Stimulated activated naive CD4-positive, alpha-beta T cell (primary cell): ENCODE measurements at regions not wholly inside any gene's neighbourhood (a gene's known extent, or its start where the extent isn't known, plus 50 kb on each side); places are given as distances from the start of the nearest gene placed in this dataset.
"Not testable (repeated sequence)": the region's sequence is repeated elsewhere in the genome, so short reads cannot be mapped to it uniquely, and the experiment has no call there.

Experiments
- DNase-seq, 6 experiments: peaks; one replicate each; lab custom pipeline; 2025; lab: John Stamatoyannopoulos, UW

DNA sequence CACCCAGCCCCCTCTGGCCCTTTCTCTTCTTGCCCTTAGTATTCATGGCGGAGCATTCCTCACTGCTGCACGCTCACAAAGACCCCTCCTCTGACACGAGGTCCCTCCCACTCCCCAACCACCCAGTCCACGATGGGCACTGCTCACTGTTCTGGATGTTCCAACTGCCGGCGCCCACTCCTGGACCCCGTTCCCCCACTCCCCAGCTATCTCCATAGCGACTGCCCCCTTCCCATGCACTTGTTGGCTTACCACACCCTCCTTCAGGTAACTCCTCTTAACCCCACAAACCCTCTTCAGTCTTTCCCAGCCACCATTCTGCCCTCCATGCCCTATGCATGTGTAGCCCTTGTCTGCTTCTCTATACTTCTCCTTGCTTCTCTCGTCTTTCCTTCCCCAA is 961.5 kb upstream of the DEFB115 start:
- not testable (repeated sequence) for DNase-seq

DNA sequence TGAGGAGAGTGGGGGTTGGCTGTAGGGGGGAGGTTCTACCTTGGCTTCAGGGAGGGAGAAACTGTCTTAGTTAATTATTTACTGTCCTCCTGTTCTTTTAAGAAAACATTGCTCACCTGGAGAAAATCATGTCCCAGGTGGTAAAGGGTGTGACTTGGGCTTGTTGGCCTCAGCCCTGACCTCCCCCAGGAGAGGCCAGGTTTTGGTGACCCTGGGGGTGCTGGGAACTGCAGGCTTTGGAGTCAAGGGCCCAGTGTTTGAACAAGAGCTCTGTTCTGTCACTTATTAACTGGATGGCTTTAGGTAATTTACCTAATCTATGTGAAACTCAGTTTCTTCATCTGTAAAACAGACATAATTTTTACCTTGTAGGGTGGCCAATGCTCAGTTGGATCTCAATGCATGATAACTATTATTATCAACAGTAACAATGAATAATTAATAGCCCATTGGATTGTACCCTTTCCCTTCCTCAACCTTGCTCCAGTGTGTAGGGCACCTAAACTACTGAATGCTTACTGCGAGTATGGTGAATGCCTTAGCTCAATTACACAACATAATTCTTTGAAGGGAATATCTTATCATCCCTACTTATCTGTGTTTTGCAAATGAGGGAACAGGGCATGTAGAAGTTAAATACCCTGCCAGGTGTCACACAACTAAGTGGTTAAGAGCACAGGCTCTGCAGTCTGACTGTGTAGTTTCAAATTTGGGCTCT is 959.4 kb upstream of the DEFB115 start:
- not testable (repeated sequence) for DNase-seq

DNA sequence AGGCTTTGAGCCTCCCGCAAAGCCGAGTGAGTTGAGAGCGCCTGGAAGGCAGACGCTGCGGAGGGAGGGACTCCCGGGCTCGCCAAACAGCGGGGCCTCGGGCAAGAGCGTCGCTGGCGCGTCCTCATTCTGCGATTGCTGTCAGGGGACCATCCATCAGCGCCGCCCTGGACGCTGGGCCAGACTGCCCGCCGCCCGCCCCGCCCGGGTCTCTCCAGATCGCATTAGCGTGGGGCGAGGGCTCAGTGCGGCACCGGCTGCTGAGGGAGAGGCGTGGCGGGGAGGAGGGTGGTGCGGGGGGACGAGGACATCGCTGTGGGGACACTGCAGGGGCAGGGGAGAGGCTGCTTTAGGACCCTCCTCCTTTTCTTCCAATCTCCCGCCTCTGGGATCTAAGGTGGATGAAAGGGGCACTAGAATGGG is 957.2 kb upstream of the DEFB115 start:
- not testable (repeated sequence) for DNase-seq

DNA sequence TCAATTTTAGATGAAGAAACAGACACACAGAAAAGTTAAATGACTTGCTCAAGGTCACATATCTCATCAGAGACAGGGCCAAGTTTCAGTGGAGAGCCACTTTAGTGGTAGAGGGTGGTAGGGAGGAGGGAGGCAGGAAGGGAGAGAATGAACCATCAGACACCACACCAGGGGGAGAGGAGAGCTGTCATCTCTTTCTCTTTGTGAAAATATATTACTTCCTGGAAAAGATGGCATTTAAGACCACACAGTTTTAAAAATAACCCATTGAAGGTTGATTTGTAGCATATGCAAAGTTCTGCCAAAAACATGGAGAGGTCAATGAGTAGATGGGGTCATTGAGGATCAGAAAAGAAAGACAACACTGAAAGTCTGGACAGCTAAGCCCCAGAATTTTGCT is 954.7 kb upstream of the DEFB115 start:
- not testable (repeated sequence) for DNase-seq

DNA sequence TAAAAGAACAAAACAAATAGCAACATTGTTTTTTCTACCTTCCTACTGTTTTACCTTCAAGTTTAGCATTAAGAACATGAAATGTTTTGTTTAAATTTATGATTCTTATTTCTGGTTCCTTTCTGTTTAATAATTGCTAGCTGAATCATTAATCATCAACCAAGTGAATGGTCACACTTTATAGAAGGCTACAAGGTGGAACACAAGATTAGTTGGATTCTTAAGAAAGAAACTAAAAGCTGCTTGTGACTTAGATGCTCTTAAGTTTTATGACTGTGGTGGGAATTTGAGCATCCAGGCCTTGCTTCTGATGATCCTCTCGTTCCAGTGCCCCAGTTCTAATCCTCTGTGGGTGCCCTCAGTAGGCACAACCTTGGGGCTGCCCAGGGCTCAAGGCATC is 947.5 kb upstream of the DEFB115 start:
- not testable (repeated sequence) for DNase-seq

DNA sequence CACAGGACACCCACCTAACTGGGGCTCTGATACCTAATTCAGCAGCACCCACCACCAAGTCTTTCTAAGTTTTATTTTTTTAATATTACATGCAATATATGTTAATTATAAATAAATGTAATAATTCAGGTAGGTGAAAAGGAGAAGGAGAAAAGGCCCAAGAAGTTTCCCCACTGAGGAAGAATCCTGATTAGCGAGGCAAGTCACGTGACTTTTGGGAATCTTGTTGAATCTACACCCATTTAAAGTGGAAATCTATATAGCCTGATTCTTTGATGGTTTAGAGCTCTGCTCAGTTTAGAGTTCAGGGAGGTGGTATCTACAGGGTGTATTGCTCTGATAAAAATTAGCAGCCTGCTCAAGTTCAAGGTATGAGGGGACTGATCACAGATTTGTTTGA is 947.1 kb upstream of the DEFB115 start:
- not testable (repeated sequence) for DNase-seq

DNA sequence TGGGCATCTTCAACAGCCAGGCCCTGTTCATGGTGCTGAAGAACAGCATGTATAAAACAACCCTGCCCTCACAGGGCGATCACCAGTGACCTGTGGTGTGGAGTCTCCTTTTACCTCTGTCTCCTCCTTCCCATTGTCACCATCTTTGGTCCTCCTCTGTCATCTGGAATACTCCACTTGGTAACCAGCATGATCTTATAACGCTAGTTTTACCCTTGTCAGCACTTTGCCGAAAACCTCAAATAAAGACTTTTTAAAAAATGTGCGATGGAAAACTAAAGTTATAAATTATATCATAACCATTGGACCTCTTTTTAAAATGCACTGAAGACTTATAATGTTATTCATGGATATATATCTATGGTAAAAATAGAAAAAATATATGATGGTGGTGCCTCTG is 945.2 kb upstream of the DEFB115 start:
- not testable (repeated sequence) for DNase-seq

DNA sequence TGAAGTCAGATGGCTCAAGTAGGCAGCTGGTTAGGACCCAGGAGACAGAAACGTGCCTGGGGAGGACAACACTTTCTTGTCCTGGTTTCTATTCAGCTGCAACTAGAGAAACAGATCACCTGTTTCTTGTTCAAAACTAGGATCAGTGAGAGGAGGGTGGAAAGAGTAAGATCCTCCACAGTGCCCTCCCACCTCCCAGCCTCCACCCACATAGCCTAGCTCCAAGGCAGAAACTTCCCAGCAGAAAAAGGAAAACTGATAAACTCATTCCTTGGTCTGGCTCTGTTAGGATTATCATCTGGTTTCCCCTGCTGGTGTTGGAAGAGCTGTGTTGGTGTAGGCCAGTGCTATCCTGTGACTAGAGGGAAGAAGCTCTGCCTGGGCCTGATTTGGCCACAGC is 943.8 kb upstream of the DEFB115 start:
- not testable (repeated sequence) for DNase-seq

DNA sequence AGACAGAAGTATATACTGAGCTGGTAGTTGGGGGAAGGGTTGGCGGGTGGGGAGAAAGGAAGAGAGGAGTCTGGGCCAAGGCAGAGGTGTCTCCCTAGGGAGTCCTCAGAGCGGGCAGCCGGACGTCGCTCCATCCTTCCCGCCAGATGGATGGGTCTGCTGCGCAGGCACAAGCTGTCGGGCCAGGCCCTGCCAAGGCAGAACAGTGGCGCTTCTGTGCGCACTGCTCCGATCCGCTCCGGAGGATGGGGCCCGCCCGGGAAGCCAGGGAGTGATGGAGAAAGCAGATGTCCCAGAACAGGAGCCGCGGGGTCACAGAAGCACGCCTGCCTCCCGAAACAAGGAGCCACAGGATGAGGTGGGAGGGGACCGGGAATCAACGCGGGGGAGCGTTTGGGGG is 941.4 kb upstream of the DEFB115 start:
- not testable (repeated sequence) for DNase-seq

DNA sequence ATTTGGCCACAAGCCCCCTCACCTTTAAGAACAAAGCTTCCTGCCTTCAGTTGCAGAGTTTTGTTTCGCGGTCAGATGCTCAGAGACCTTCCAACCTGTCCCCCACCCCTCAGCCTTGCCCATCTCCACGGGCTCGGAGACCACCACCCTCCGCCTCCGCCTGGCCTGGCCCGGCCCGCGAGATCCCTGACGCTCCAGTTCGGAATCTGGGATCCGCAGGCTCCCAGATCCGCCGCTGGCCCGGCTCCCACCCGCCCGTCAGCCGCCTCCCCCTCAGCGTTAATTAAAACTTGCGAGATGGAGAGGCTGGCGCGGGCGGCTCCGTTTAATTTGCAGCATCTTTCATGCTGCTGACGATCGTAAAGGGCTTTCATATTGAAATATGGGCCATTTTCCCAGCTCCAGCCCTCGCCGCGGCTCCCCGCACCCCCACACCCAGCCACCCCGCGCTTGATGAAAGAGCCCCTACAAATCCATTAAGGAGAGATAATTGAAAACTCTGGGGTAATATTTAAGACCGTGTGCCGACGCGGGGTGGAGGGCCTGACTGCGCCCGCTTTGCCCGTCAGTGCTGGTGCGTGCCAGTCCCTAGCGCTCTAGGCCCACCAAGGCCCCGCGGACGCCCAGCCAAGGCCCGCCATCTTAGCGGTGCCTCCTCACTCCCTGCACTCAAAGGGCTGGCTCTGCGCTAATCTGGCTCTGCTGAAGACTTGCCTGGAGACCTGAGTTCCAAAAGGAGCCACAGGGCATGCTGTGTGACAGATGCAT is 940.7 kb upstream of the DEFB115 start:
- not testable (repeated sequence) for DNase-seq

DNA sequence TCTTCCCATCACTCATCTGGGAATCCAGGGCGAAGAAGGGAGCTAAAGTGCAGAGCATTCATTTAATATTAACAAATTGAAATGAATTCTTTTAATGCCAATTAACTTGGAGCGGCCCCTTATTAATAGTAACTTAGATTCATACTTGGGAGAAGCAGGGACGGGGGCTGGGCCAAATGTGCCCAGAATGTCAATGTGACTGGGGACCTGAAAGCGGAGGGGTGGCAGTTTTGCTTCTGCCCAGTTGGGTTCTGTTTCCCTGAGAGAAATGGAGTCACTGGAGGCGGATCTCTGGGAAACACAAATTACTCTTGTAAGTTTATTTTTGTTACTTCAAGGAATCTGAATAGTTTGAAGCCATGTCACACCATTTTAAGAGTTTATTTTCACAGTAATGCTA is 923.7 kb upstream of the DEFB115 start:
- not testable (repeated sequence) for DNase-seq

DNA sequence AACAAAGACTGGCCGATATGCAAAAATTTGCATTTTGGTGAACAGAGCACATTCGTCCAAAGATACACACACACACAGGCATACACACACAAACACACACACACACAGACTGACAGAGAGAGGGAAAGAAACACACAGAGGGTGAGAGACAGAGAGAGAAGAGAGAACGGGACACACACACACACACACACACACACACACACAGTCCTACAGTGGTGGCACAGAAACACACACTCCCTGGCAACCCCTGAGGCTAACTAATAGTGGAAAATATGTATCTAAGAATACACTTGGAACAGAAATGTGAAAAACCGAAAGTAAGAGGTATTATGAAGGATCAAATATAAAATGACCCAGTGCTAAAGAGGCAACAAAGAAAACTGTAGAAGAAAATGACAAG is 919.9 kb upstream of the DEFB115 start:
- DNase-seq: not testable (repeated sequence)

DNA sequence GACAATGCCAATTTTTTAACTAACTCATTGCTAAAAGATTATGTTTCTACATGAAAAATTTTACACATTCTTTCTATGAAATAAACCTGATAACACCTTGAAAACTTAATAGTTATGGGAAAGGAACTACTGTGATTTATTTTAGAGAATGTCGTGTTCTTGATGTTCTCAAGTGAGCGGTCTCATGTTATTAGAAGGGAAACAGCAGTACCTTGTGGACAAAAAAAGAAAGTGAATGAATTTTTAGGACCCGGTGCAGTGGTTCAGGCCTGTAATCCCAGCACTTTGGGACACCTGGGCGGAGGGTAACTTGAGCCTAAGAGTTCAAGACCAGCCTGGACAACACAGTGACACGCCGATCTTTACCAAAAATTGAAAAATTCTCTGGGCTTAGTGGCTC is 908.5 kb upstream of the DEFB115 start:
- peak in 1 of 6 experiments; percentile 18 for DNase-seq

DNA sequence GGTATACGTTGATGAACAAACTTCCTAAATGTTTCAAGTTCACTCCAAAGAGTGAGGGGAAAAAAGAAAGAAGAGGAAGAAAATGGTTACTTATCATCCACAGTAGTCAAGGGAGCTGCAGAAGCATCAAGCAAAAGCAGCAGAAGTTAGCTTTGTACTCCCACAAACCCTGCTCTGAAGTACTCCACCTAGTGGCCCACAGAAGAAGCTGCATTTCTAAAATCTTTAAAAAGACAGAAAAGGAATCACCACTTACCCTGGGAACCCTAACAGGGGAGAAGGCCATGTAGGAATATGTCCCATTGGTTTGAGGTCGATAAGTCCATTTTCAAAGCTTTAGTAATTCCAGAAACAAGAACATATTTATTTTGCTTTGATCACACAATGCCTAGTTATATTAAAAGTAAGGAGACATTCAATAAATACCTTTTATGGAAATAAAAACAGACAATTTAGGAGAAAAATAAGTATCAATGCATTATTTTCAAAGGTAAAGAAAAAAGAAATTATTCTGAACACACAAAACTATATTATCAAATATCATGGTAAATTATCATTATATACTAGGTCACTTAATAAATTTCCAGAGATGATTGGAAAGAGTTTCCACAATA is 900.5 kb upstream of the DEFB115 start:
- peak in 1 of 6 experiments; percentile 46 for DNase-seq

DNA sequence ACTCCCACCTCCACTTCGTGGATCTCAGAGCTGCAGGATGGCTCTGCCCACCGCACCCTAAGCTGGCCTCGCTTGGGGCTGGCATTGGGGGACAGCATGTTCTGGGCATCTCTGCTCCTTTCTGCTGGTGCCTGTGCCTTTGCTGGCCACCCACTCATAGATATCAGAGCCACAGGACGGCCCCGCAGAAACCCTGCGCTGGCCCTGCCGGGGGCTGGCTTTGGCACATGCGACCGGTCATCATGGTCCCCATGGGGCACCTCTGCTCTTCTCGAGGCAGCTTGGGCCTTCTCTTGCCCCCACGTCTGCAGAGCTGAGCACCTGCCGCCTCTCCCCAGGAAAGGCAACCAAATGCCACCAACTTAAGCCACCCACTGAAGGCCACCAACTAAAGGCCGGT is 895.7 kb upstream of the DEFB115 start:
- not testable (repeated sequence) for DNase-seq

DNA sequence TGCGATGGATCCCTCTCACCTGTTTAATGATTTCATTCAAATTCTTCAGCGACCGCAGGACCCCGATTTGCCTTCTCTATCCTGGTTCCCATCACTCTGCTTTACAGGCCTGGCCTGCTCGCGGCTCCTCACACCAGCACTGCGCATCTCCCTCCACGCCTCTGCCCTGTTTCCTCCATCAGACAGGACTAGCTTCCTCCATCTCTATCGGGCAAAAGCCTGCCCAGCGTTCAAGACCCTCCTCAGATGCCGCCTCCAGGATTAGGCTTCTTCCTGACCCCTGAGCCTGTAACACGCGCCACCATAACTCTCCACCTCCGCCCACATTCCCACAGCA is 881.1 kb upstream of the DEFB115 start:
- DNase-seq: not testable (repeated sequence)

DNA sequence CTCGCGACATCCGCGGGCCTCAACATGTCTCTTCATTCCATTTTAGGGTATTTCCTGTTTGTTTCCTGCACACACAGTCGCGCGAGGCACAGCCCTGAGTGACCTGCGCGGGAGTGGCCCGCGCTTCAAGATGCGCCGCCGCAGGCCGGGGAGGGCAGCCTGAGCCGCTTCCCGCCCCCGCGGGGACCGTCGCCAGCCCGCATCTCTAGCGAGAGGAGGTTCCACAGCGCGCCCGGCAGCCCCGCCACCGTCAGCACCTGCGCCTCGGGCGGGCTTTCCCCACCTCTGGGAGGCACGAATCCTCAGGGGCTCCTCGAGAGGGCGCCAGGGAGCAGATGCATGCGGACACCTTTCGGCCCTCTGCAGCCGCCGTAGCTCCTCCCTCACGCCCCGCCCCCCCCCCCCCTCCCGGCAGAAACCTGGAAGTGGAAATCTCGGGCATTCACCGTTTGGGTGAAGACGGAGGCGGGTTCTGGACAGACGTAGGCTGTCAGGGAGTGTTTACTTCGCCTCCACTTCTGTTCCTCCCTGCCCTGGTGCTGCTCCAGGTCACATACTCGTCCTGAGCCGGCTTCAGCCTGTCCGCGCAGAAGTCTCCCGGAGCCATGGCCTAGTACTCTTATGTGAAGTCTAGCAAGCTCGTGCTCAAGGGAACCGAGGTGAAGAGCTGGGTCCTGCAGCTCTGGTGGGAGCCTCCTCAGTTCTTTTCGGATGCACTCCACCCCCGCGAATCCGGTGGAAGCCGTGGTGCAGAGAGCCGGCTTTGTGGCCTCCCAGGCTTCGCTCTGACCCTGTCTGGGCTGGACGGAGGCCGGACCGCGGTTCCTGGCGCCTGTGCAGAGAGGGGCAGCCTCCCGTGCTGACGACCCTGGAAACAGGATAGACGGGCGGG is 880.5 kb upstream of the DEFB115 start:
- DNase-seq: peak; percentile 34 to 90 (median 83)

DNA sequence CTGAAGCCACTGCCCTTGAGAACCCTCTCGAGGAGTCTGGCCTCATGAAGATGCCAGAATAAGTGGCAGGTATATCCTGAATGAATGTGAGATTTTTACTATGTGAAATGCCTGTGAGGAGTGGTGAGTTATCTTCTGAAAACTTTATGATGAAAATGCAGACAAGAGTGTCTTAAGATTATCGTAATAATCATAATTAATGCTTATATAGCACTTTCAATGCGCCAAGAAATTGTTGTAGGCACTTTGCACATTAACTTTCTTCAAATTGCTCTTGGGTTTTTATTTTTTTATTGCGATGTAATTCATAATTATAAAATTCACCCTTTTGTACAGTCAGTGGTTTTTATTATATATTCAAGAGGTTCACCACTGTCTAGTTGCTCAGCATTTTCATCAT is 879.1 kb upstream of the DEFB115 start:
- DNase-seq: not testable (repeated sequence)

DNA sequence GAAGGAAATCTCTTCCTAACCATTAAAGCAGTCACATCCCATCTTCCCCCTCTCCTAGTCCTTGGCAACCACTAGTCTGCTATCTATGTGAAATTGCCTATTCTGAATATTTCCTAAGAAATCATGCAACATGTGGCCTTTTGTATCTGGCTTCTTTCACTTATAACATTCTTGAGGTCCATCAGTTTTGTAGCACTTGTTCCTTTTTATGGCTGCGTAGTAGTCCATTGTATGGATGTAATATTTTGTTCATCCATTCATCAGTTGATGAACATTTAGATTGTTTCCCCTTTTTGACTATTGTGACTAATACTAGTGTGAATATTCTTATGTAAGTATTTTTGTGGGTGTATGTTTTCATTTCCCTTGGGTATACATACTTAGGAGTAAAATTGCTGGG is 878.7 kb upstream of the DEFB115 start:
- not testable (repeated sequence) for DNase-seq

DNA sequence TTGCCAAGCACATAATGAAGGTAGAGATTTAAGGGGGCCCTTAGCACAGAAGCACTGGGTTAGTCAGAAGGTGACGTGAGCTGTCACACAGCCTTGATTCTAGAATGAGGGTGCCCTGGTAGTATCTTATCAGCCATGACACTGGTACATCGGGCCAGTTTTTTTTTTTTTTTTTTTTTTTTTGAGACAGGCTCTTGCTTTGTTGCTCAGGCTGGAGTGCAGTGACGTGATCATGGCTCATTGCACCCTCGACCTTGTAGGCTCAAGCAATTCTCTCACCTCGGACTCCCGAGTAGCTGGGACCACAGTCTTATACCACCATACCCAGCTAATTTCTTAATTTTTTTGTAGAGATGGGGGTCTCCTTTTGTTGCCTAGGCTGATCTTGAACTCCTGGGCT is 872.6 kb upstream of the DEFB115 start:
- DNase-seq: not testable (repeated sequence)

DNA sequence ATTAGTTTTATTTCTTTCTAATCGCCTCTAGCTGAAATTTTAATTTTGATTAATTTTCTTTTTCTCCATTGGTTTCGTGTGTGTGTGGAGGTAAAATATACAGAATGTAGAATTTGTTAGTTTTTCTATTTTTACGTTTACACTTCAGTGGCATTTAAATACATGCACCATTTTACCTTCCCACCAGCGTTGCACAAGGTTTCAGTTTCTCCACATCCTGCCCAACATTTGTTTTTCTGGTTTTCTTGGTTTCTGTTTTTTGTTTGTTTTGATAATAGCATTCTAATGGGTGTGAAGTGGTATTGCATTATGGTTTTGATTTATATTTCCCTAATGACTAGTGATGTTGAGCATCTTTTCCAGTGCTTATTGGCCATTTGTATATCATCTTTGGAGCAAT is 871.4 kb upstream of the DEFB115 start:
- not testable (repeated sequence) for DNase-seq

DNA sequence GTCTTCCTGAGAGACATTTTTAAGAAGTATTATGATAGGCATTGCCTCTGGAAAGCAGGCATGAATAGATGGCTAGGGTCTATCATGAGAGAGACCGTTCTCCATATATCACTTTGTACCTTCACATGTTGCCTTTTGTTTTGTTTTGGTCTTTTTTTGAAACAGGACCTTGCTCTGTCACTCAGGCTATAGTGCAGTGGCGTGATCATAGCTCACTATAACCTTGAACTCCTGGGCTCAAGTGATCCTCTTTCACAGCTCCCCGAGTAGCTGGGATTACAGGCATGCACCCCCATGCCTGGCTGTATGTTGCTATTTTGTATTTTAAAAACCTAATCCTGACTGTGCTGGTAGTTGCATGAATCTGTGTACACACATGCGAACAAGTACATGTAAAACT is 869.6 kb upstream of the DEFB115 start:
- DNase-seq: not testable (repeated sequence)
